Trophoblast cell (in vitro differentiated cells and primary cell): ENCODE measurements at regions not wholly inside any gene's neighbourhood (a gene's known extent, or its start where the extent isn't known, plus 50 kb on each side); places are given as distances from the start of the nearest gene placed in this dataset.

ENCODE experiments used
- DNase-seq, 2 donors: peaks; one replicate each; pipeline ENCODE4 v3.0.0-alpha.2; 2016
- H2AFZ ChIP-seq: 2 replicates; pipeline ENCODE4 v1.6.1; 2013; ENCODE audit warnings: low read length, moderate library complexity, mild to moderate bottlenecking; ENCODE audit not compliant: insufficient read depth, poor library complexity
- H2AK5ac ChIP-seq: 2 replicates; pipeline ENCODE4 v1.6.1; 2013; ENCODE audit warnings: mild to moderate bottlenecking, low read length
- H2BK120ac ChIP-seq: 2 replicates; pipeline ENCODE4 v1.6.1; 2013; ENCODE audit warnings: low read length, mild to moderate bottlenecking, moderate library complexity; ENCODE audit not compliant: insufficient read depth, poor library complexity
- H2BK12ac ChIP-seq: 2 replicates; pipeline ENCODE4 v1.6.1; 2013; ENCODE audit warnings: mild to moderate bottlenecking, low read length, moderate library complexity
- H2BK5ac ChIP-seq: 2 replicates; pipeline ENCODE4 v1.6.1; 2013; ENCODE audit warnings: low read length, low read depth, moderate library complexity, mild to moderate bottlenecking; ENCODE audit not compliant: poor library complexity
- H3K14ac ChIP-seq: 2 replicates; pipeline ENCODE4 v1.6.1; 2013; ENCODE audit warnings: mild to moderate bottlenecking, low read length
- H3K18ac ChIP-seq: 2 replicates; pipeline ENCODE4 v1.6.1; 2013; ENCODE audit warnings: mild to moderate bottlenecking, low read length
- H3K23ac ChIP-seq: 2 replicates; pipeline ENCODE4 v1.6.1; 2013; ENCODE audit warnings: low read length
- H3K27ac ChIP-seq: 2 replicates; pipeline ENCODE4 v1.5.1; 2013; ENCODE audit warnings: low read depth, mild to moderate bottlenecking, inconsistent platforms, low read length, moderate library complexity
- H3K27me3 ChIP-seq: 2 replicates; pipeline ENCODE4 v1.6.1; 2013; ENCODE audit warnings: inconsistent platforms, mild to moderate bottlenecking, low read length, moderate library complexity; ENCODE audit not compliant: insufficient read depth
- H3K36me3 ChIP-seq, 2 experiments: 1 replicate in 1 of 2; 2 replicates in 1 of 2; pipeline ENCODE4 v1.6.1; 2013; ENCODE audit warnings: low read length in 2 of 2, mild to moderate bottlenecking in 2 of 2, moderate library complexity in 1 of 2; ENCODE audit not compliant: insufficient read depth in 2 of 2, control insufficient read depth in 1 of 2
- H3K4ac ChIP-seq: 2 replicates; pipeline ENCODE4 v1.6.1; 2013; ENCODE audit warnings: low read depth, mild to moderate bottlenecking, low read length, moderate library complexity
- H3K4me1 ChIP-seq, 2 experiments: 1 replicate in 1 of 2; 2 replicates in 1 of 2; pipeline ENCODE4 v1.6.1; 2013; ENCODE audit warnings: low read length in 2 of 2, mild to moderate bottlenecking in 2 of 2, moderate library complexity in 1 of 2; ENCODE audit not compliant: insufficient read depth in 2 of 2, control insufficient read depth in 1 of 2
- H3K4me2 ChIP-seq: 2 replicates; pipeline ENCODE4 v1.6.1; 2013; ENCODE audit warnings: inconsistent platforms, mild to moderate bottlenecking, low read length, moderate library complexity
- H3K4me3 ChIP-seq: 2 replicates; pipeline ENCODE4 v1.5.1; 2013; ENCODE audit warnings: mild to moderate bottlenecking, low read depth, low read length, inconsistent platforms
- H3K79me1 ChIP-seq: one replicate; pipeline ENCODE4 v1.6.1; 2013; ENCODE audit warnings: low read length
- H3K79me2 ChIP-seq: 2 replicates; pipeline ENCODE4 v1.6.1; 2013; ENCODE audit warnings: low read length, mild to moderate bottlenecking; ENCODE audit not compliant: control insufficient read depth, insufficient read depth, poor library complexity
- H3K9ac ChIP-seq: 2 replicates; pipeline ENCODE4 v1.6.1; 2013; ENCODE audit warnings: mild to moderate bottlenecking, low read length
- H3K9me3 ChIP-seq: 2 replicates; pipeline ENCODE4 v1.6.1; 2013; ENCODE audit warnings: low read depth, mild to moderate bottlenecking, control low read depth, inconsistent platforms, low read length; ENCODE audit not compliant: insufficient read depth
- H4K12ac ChIP-seq: 2 replicates; pipeline ENCODE4 v1.6.1; 2013; ENCODE audit warnings: low read depth, mild to moderate bottlenecking, low read length, moderate library complexity
- H4K8ac ChIP-seq: 2 replicates; pipeline ENCODE4 v1.6.1; 2013; ENCODE audit warnings: low read depth, mild to moderate bottlenecking, low read length, moderate library complexity
- H4K91ac ChIP-seq: one replicate; pipeline ENCODE4 v1.6.1; 2013; ENCODE audit warnings: low read depth, mild to moderate bottlenecking, low read length, moderate library complexity
- WGBS: extraction: QIAGEN DNeasy Blood & Tissue Kit; methylation state at CpG from one replicate; pipeline ENCODE4 v1.1.7; 2013; ENCODE audit warnings: missing lambda C conversion rate; ENCODE audit not compliant: insufficient read length, insufficient coverage; ENCODE audit errors: extremely low coverage; 5-methylcytosine and 5-hydroxymethylcytosine counted together

GRCh38 chr13:53135301-53135700, 106.7 kb downstream of the OLFM4 start:
- no peak overlapping the region for H3K14ac ChIP-seq
- H3K4me3 ChIP-seq: no peak overlapping the region
- no peak overlapping the region for H4K91ac ChIP-seq
- H2BK5ac ChIP-seq: no peak overlapping the region
- no peaks in the 10 kb centered on the region for H3K36me3 ChIP-seq
- H3K9ac ChIP-seq: no peak overlapping the region
- H3K79me2 ChIP-seq: no peaks in the 10 kb centered on the region
- H3K27ac ChIP-seq: no peak overlapping the region
- no peak overlapping the region for H3K4ac ChIP-seq
- no peak overlapping the region for H2BK120ac ChIP-seq
- H4K8ac ChIP-seq: no peak overlapping the region
- H2BK12ac ChIP-seq: no peak overlapping the region
- no peak overlapping the region for H4K12ac ChIP-seq
- no peak overlapping the region for H3K18ac ChIP-seq
- no peak overlapping the region for H2AFZ ChIP-seq
- DNase-seq: no peak
- no peak overlapping the region for H2AK5ac ChIP-seq
- peaks cover 0 to 2% of the 10 kb centered on the region in 2 experiments for H3K4me1 ChIP-seq
- H3K79me1 ChIP-seq: no peaks in the 10 kb centered on the region
- H3K9me3 ChIP-seq: no peaks in the 10 kb centered on the region
- no CpG with 5 or more reads among the region's 2 CpGs for WGBS
- no peak overlapping the region for H3K23ac ChIP-seq
- no peak overlapping the region for H3K4me2 ChIP-seq
- H3K27me3 ChIP-seq: peaks cover 2% of the 10 kb centered on the region

GRCh38 chr13:53136554-53137215, 108.1 kb downstream of the OLFM4 start:
- Histone ChIP-seq H3K18ac (no peak overlapping the region), H3K27ac (no peak overlapping the region), H2BK12ac (no peak overlapping the region), H3K14ac (no peak overlapping the region), H2AK5ac (no peak overlapping the region), H2BK120ac (no peak overlapping the region), H3K4me3 (no peak overlapping the region), H3K79me2 (no peaks in the 10 kb centered on the region), H3K4me1 (peaks cover 0 to 2% of the 10 kb centered on the region in 2 experiments), H3K79me1 (no peaks in the 10 kb centered on the region), H4K91ac (no peak overlapping the region), H4K12ac (no peak overlapping the region), H3K36me3 (no peaks in the 10 kb centered on the region), H4K8ac (no peak overlapping the region), H3K9me3 (no peaks in the 10 kb centered on the region), H3K4me2 (no peak overlapping the region), H2BK5ac (no peak overlapping the region), H2AFZ (no peak overlapping the region), H3K27me3 (peaks cover 2% of the 10 kb centered on the region), H3K23ac (no peak overlapping the region), H3K4ac (no peak overlapping the region), H3K9ac (no peak overlapping the region)
- no CpG with 5 or more reads among the region's 3 CpGs for whole genome bisulfite sequencing
- DNase-seq: no peak

GRCh38 chr13:53137779-53138178, 109.2 kb downstream of the OLFM4 start:
- Histone ChIP-seq H3K4ac (no peak overlapping the region), H3K4me3 (no peak overlapping the region), H3K4me2 (no peak overlapping the region)

GRCh38 chr13:53138376-53139036, 109.9 kb downstream of the OLFM4 start:
- Histone ChIP-seq H3K36me3 (no peaks in the 10 kb centered on the region), H3K4ac (no peak overlapping the region), H3K27ac (no peak overlapping the region), H3K9me3 (no peaks in the 10 kb centered on the region), H2BK12ac (no peak overlapping the region), H3K4me3 (no peak overlapping the region), H4K12ac (no peak overlapping the region), H4K8ac (no peak overlapping the region), H3K79me2 (no peaks in the 10 kb centered on the region), H2BK5ac (no peak overlapping the region), H3K79me1 (no peaks in the 10 kb centered on the region), H3K4me2 (no peak overlapping the region), H2BK120ac (no peak overlapping the region), H3K4me1 (peaks cover 0 to 9% of the 10 kb centered on the region in 2 experiments), H3K23ac (no peak overlapping the region), H3K14ac (no peak overlapping the region), H2AK5ac (no peak overlapping the region), H2AFZ (no peak overlapping the region), H3K9ac (no peak overlapping the region), H4K91ac (no peak overlapping the region), H3K18ac (no peak overlapping the region), H3K27me3 (peaks cover 2% of the 10 kb centered on the region)
- DNase-seq: no peak
- no CpG with 5 or more reads among the region's 14 CpGs for WGBS

More at GRCh38 chr13:53137779-53138178, 109.2 kb downstream of the OLFM4 start:
- Histone ChIP-seq H3K9ac (no peak overlapping the region), H3K18ac (no peak overlapping the region), H2AK5ac (no peak overlapping the region), H3K79me2 (no peaks in the 10 kb centered on the region), H3K14ac (no peak overlapping the region), H2BK12ac (no peak overlapping the region), H2AFZ (no peak overlapping the region), H3K79me1 (no peaks in the 10 kb centered on the region), H4K12ac (no peak overlapping the region), H3K23ac (no peak overlapping the region), H3K27me3 (peaks cover 2% of the 10 kb centered on the region), H3K4me1 (peaks cover 0 to 7% of the 10 kb centered on the region in 2 experiments), H3K27ac (no peak overlapping the region), H4K8ac (no peak overlapping the region), H3K9me3 (no peaks in the 10 kb centered on the region), H4K91ac (no peak overlapping the region), H2BK5ac (no peak overlapping the region), H3K36me3 (no peaks in the 10 kb centered on the region), H2BK120ac (no peak overlapping the region)
- WGBS: no CpG with 5 or more reads among the region's 1 CpG
- DNase-seq: peak; percentile 25 to 68
